Esophagus squamous epithelium (tissue), 5 donors: ENCODE measurements at regions not wholly inside any gene's neighbourhood (a gene's known extent, or its start where the extent isn't known, plus 50 kb on each side); places are given as distances from the start of the nearest gene placed in this dataset.

Source experiments
- DNase-seq: peaks from one replicate; lab custom pipeline; 2025; lab: John Stamatoyannopoulos, UW
- H3K27ac ChIP-seq, 4 donors: fragments of 200-600 bp; sonication (generic); one replicate each; pipeline ENCODE4 v1.5.1; 2016 to 2019; ENCODE audit warnings: mild to moderate bottlenecking in 1 of 4
- H3K27me3 ChIP-seq, 4 donors: fragments of 200-600 bp; sonication (generic); 1 replicate in 3 of 4; 2 replicates in 1 of 4; pipeline versions ENCODE4 v1.5.1 to v1.6.0; 2017 to 2021; ENCODE audit warnings: antibody characterized with exemption in 1 of 4
- H3K36me3 ChIP-seq, 3 donors: fragments of 200-600 bp; sonication (generic); one replicate each; pipeline ENCODE4 v1.5.1; 2016 to 2019
- H3K4me1 ChIP-seq, 3 donors: fragments of 200-600 bp; sonication (generic); one replicate each; pipeline ENCODE4 v1.5.1; 2017 to 2019
- H3K4me3 ChIP-seq, 4 donors: fragments of 200-600 bp; sonication (generic); 1 replicate in 3 of 4; 2 replicates in 1 of 4; pipeline ENCODE4 v1.5.1; 2016 to 2019; ENCODE audit warnings: mild to moderate bottlenecking in 2 of 4, moderate library complexity in 1 of 4
- H3K9me3 ChIP-seq, 3 donors: fragments of 200-600 bp; sonication (generic); one replicate each; pipeline ENCODE4 v1.5.1; 2016 to 2019
- POLR2A ChIP-seq, 4 donors: fragments of 450-650 bp; IDR thresholded peaks; one replicate each; pipeline ENCODE4 v1.6.1; 2017; ENCODE audit warnings: antibody characterized with exemption in 4 of 4, mild to moderate bottlenecking in 4 of 4, moderate library complexity in 3 of 4
- WGBS, 2 donors: methylation state at CpG; one replicate each; pipeline ENCODE4 v1.1.5; 2018; 5-methylcytosine and 5-hydroxymethylcytosine counted together
- intact Hi-C: fragments of 100-400 bp; cut with DNase I; formaldehyde crosslinking; loops from one replicate; pipeline ENCODE4 v1.15.0; 2022
- TF ChIP-seq, protein P1 (sequence below), 6 experiments: fragments of 450-650 bp in 4 of 6; fragments of 200-600 bp in 2 of 6; sonication (generic) in 2 of 6; IDR thresholded peaks; one replicate each; pipeline ENCODE4 v1.5.1; 2016 to 2019; ENCODE audit warnings: antibody characterized with exemption in 6 of 6, mild to moderate bottlenecking in 4 of 6, moderate library complexity in 4 of 6
- donor health status: DM: yes; HTN: yes; CAD: no.

- intact Hi-C loops = no loop called here
- Histone ChIP-seq H3K36me3 (no peaks in the 10 kb centered on the region), H3K27ac (no peak overlapping the region), H3K27me3 (no peaks in the 10 kb centered on the region), H3K4me1 (no peaks in the 10 kb centered on the region), H3K4me3 (no peak overlapping the region), H3K9me3 (no peaks in the 10 kb centered on the region)
- 36 to 83% methylated on average over 1 of the region's 1 CpG for WGBS, 2 donors
- TF ChIP-seq POLR2A (IDR thresholded peaks at IDR 0.05) = no peak
- TF ChIP-seq, protein P1, sequence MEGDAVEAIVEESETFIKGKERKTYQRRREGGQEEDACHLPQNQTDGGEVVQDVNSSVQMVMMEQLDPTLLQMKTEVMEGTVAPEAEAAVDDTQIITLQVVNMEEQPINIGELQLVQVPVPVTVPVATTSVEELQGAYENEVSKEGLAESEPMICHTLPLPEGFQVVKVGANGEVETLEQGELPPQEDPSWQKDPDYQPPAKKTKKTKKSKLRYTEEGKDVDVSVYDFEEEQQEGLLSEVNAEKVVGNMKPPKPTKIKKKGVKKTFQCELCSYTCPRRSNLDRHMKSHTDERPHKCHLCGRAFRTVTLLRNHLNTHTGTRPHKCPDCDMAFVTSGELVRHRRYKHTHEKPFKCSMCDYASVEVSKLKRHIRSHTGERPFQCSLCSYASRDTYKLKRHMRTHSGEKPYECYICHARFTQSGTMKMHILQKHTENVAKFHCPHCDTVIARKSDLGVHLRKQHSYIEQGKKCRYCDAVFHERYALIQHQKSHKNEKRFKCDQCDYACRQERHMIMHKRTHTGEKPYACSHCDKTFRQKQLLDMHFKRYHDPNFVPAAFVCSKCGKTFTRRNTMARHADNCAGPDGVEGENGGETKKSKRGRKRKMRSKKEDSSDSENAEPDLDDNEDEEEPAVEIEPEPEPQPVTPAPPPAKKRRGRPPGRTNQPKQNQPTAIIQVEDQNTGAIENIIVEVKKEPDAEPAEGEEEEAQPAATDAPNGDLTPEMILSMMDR (IDR thresholded peaks at IDR 0.05) = no peak
- no peak for DNase-seq
These were observed 201.1 kb downstream of the PALM2AKAP2 start for GRCh38 chr9:109981091-109981490.

DNA sequence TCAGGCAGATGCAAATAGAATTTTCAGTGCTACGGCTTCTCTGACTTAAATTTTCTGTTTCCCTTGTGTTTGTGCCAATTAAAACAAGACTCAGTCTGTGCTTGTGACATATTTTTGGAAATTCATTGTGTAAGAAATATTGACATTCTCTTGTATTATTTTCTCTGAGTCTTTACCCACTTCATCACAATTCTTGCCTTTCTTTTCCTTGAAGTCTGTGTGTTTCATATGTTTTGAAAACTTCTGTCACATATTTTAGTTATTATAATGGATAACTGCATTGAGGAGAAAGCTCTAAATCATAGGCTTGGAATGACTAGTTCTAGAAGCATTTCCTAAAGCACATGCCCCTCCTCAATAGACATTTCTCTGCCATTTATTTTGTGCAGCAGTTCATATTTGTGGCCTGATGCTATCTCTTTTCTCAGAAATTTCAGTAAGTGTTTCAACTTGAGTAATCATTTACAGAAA, 206.6 kb downstream of the PALM2AKAP2 start:
- WGBS, 2 donors = 10 to 28% methylated on average over 1 of the region's 1 CpG
- TF ChIP-seq POLR2A (IDR thresholded peaks at IDR 0.05) = no peak
- TF ChIP-seq, protein P1 (IDR thresholded peaks at IDR 0.05) = no peak
- Histone ChIP-seq H3K9me3 (no peaks in the 10 kb centered on the region), H3K36me3 (no peaks in the 10 kb centered on the region), H3K4me3 (no peak overlapping the region), H3K4me1 (no peaks in the 10 kb centered on the region), H3K27me3 (no peaks in the 10 kb centered on the region), H3K27ac (no peak overlapping the region)
- no peak for DNase-seq
- intact Hi-C loops = no loop called here

DNA sequence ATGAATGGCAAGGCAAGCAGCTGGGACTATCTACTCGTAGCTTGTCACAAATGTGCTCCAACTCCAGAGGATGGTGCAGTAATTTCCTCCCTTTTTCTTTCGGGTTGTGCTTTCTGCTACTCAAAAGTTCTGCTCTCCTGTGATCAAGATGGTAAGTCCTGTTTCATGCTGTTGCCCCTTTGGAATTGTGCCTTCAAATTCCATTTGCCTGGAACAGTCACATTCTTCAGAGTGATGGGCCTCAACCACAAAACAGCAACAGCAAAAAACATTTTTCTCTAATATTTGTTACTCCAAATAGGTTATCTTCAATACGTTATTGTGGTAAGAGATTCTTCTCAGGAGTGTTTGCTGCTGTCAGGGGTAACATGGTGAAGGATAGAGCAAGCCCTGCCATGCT, 209.3 kb downstream of the PALM2AKAP2 start:
- TF ChIP-seq, protein P1 (IDR thresholded peaks at IDR 0.05) = no peak
- no peak for TF ChIP-seq POLR2A (IDR thresholded peaks at IDR 0.05)
- H3K27me3 ChIP-seq = no peaks in the 10 kb centered on the region
- no peak overlapping the region for H3K27ac ChIP-seq
- DNase-seq = no peak
- H3K4me3 ChIP-seq = no peak overlapping the region
- no peaks in the 10 kb centered on the region for H3K9me3 ChIP-seq
- no peaks in the 10 kb centered on the region for H3K36me3 ChIP-seq
- 82 to 87% methylated on average over 3 of the region's 3 CpGs for WGBS, 2 donors
- intact Hi-C loops = no loop called here
- no peaks in the 10 kb centered on the region for H3K4me1 ChIP-seq

DNA sequence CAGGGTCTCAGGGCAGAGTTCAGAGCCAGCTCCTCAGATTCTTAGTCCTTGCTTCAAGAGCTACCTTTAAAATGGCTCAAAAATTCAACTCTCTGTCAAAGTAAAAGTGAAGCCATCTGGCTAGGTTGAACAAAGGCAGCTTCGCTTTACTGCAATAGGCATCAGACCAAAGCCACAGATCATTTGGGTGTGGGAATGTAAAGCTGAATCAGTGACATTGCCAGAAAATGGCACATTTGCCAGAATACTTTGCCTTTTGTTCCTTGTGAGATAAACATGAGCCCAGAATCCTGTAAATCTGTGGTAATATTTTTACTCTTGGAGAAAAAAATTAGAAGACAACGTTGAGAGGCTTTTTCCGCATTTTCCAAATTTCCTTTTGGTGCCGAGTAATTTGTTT, 210.5 kb downstream of the PALM2AKAP2 start:
- no peaks in the 10 kb centered on the region for H3K36me3 ChIP-seq
- H3K27me3 ChIP-seq = no peaks in the 10 kb centered on the region
- H3K4me3 ChIP-seq = no peak overlapping the region
- TF ChIP-seq, protein P1 (IDR thresholded peaks at IDR 0.05) = no peak
- no peak for TF ChIP-seq POLR2A (IDR thresholded peaks at IDR 0.05)
- DNase-seq = no peak
- no peaks in the 10 kb centered on the region for H3K4me1 ChIP-seq
- H3K9me3 ChIP-seq = no peaks in the 10 kb centered on the region
- intact Hi-C loops = no loop called here
- 69 to 75% methylated on average over 4 of the region's 4 CpGs for WGBS, 2 donors
- H3K27ac ChIP-seq = no peak overlapping the region

DNA sequence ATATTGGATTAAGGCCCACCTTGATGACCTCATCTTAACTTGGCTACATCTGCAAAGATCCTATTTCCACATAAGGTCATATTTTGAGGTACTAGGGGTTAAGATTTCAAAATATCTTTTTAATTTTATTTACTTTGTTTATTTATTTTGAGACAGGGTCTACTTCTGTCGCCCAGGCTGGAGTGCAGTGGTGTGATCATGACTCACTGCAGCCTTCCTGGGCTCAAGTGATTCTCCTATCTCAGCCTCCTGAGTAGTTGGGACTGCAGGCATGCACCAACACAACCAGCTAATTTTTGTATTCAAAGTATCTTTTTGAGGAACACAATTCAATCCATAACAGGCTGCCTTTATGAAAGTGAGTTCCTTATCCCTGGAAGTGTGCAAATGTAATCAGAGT, 212.3 kb downstream of the PALM2AKAP2 start:
- intact Hi-C loops = no loop called here
- Histone ChIP-seq H3K4me1 (no peaks in the 10 kb centered on the region), H3K4me3 (no peak overlapping the region), H3K9me3 (no peaks in the 10 kb centered on the region), H3K27me3 (no peaks in the 10 kb centered on the region), H3K27ac (no peak overlapping the region), H3K36me3 (no peaks in the 10 kb centered on the region)
- no peak for DNase-seq
- no peak for TF ChIP-seq POLR2A (IDR thresholded peaks at IDR 0.05)
- WGBS, 2 donors = 50 to 83% methylated on average over 1 of the region's 1 CpG
